B cell (primary cell): ENCODE measurements at regions not wholly inside any gene's neighbourhood (a gene's known extent, or its start where the extent isn't known, plus 50 kb on each side); places are given as distances from the start of the nearest gene placed in this dataset.

ENCODE experiments used
- ATAC-seq: fragments of 200-7000 bp; cut with Tn5 transposase; one replicate; pipeline ENCODE4 v1.10.0; 2021; ENCODE audit warnings: low read depth, mild to moderate bottlenecking, moderate number of reproducible peaks, moderate library complexity
- CTCF ChIA-PET: fragments of 350-600 bp; sonication (Branson Sonifier 250); formaldehyde crosslinking; loops from one replicate; lab custom pipeline; 2021; ENCODE audit warnings: antibody characterized with exemption, inconsistent platforms; lab: Charles Lee
- POLR2A ChIA-PET: fragments of 350-600 bp; sonication (Branson Sonifier 250); formaldehyde crosslinking; loops from one replicate; lab custom pipeline; 2021; ENCODE audit warnings: antibody characterized with exemption; lab: Charles Lee
- DNase-seq: peaks from one replicate; pipeline ENCODE4 v3.0.0; 2013
- H2AFZ ChIP-seq: 2 replicates; pipeline ENCODE4 v1.6.1; 2012; ENCODE audit warnings: mild to moderate bottlenecking, low read depth, low read length; ENCODE audit not compliant: insufficient read depth, poor library complexity, severe bottlenecking
- H3K27ac ChIP-seq, 2 donors: 1 replicate in 1 of 2; 2 replicates in 1 of 2; pipeline ENCODE4 v1.5.1; 2012 to 2013; ENCODE audit warnings: low read length in 2 of 2, mild to moderate bottlenecking in 2 of 2, moderate library complexity in 1 of 2
- H3K27me3 ChIP-seq, 4 experiments: fragments of 200-600 bp in 1 of 4; sonication (generic) in 1 of 4; replicated peaks in 1 of 4; 1 replicate in 2 of 4; 2 replicates in 2 of 4; pipeline versions ENCODE4 v1.6.1 to v1.7.0; 2013 to 2016; ENCODE audit warnings: low read length in 3 of 4, mild to moderate bottlenecking in 2 of 4, mixed read lengths in 1 of 4, moderate library complexity in 1 of 4; ENCODE audit not compliant: insufficient read depth in 4 of 4, control insufficient read depth in 3 of 4; ENCODE audit errors: control extremely low read depth in 1 of 4
- H3K36me3 ChIP-seq, 2 experiments: replicated peaks in 1 of 2; 1 replicate in 1 of 2; 2 replicates in 1 of 2; pipeline versions ENCODE4 v1.6.1 to v1.7.1; 2013; ENCODE audit warnings: low read length in 1 of 2; ENCODE audit not compliant: insufficient read depth in 2 of 2, control insufficient read depth in 1 of 2; ENCODE audit errors: control extremely low read depth in 1 of 2, extremely low read depth in 1 of 2
- H3K4me1 ChIP-seq, 2 donors: fragments of 200-600 bp in 1 of 2; sonication (generic) in 1 of 2; 1 replicate in 1 of 2; 2 replicates in 1 of 2; pipeline versions ENCODE4 v1.5.1 to v1.6.1; 2013 to 2017; ENCODE audit warnings: low read length in 2 of 2; ENCODE audit not compliant: control insufficient read depth in 2 of 2, insufficient read depth in 2 of 2
- H3K4me2 ChIP-seq: replicated peaks from 2 replicates; pipeline ENCODE3; 2012; ENCODE audit warnings: mild to moderate bottlenecking, low read depth, low read length; ENCODE audit not compliant: poor library complexity, severe bottlenecking
- H3K4me3 ChIP-seq, 5 experiments: fragments of 200-600 bp in 1 of 5; sonication (generic) in 1 of 5; 1 replicate in 3 of 5; 2 replicates in 2 of 5; pipeline versions ENCODE4 v1.5.1 to v1.7.0; 2011 to 2016; ENCODE audit warnings: low read length in 4 of 5, mild to moderate bottlenecking in 4 of 5, low read depth in 2 of 5, control low read depth in 1 of 5, moderate library complexity in 1 of 5; ENCODE audit not compliant: insufficient read depth in 1 of 5; ENCODE audit errors: control extremely low read depth in 1 of 5, extremely low read depth in 1 of 5
- H3K79me2 ChIP-seq: fragments of 200-600 bp; sonication (generic); one replicate; pipeline ENCODE4 v1.6.0; 2016; ENCODE audit warnings: low read length; ENCODE audit not compliant: control insufficient read depth, insufficient read depth
- H3K9ac ChIP-seq: fragments of 200-600 bp; sonication (generic); 2 replicates; pipeline ENCODE4 v1.6.1; 2017; ENCODE audit warnings: mild to moderate bottlenecking, low read length, moderate library complexity
- H3K9me3 ChIP-seq, 3 donors: one replicate each; pipeline versions ENCODE4 v1.6.1 to v1.7.1; 2013; ENCODE audit warnings: low read length in 2 of 3; ENCODE audit not compliant: control insufficient read depth in 2 of 3, insufficient read depth in 1 of 3; ENCODE audit errors: control extremely low read depth in 1 of 3
- H4K20me1 ChIP-seq: 2 replicates; pipeline ENCODE4 v1.6.0; 2012; ENCODE audit warnings: mild to moderate bottlenecking, low read length; ENCODE audit not compliant: insufficient read depth, control insufficient read depth, poor library complexity, severe bottlenecking
- H3K27ac Mint-ChIP-seq: one replicate; pipeline ENCODE4 v1.8.0; 2021; ENCODE audit warnings: mixed read lengths
- H3K27me3 Mint-ChIP-seq: one replicate; pipeline ENCODE4 v1.8.0; 2021; ENCODE audit warnings: mixed read lengths
- H3K4me1 Mint-ChIP-seq: one replicate; pipeline ENCODE4 v1.8.0; 2021; ENCODE audit warnings: mixed read lengths
- H3K4me3 Mint-ChIP-seq: one replicate; pipeline ENCODE4 v1.8.0; 2021; ENCODE audit warnings: mixed read lengths
- H3K9me3 Mint-ChIP-seq: one replicate; pipeline ENCODE4 v1.8.0; 2022; ENCODE audit warnings: mixed read lengths; ENCODE audit not compliant: insufficient read depth
- CTCF ChIP-seq: fragments of 200-600 bp; IDR thresholded peaks from one replicate; pipeline ENCODE4 v1.8.0; 2022; ENCODE audit warnings: antibody characterized with exemption, mild to moderate bottlenecking
- EZH2 ChIP-seq: IDR thresholded peaks from 2 replicates; pipeline ENCODE4 v1.6.1; 2012; ENCODE audit warnings: borderline replicate concordance, low read depth, mild to moderate bottlenecking, moderate library complexity, low read length; ENCODE audit not compliant: insufficient read depth, poor library complexity, severe bottlenecking
- WGBS: methylation state at CpG from one replicate; pipeline ENCODE4 v1.1.5; 2013; ENCODE audit warnings: missing lambda C conversion rate; ENCODE audit not compliant: insufficient coverage; 5-methylcytosine and 5-hydroxymethylcytosine counted together
- intact Hi-C: fragments of 100-400 bp; cut with micrococcal nuclease; formaldehyde crosslinking; loops from one replicate; pipeline ENCODE4 v1.10.0; 2022

- DNase-seq = no peak
- Histone ChIP-seq H3K4me3 (no peak overlapping the region), H4K20me1 (no peaks in the 10 kb centered on the region), H3K4me1 (no peaks in the 10 kb centered on the region), H3K27ac (no peak overlapping the region), H3K9ac (no peak overlapping the region), H3K4me2 (no peak overlapping the region), H2AFZ (no peak overlapping the region), H3K9me3 (no peaks in the 10 kb centered on the region), H3K27me3 (no peaks in the 10 kb centered on the region), H3K36me3 (no peaks in the 10 kb centered on the region), H3K79me2 (no peaks in the 10 kb centered on the region)
- intact Hi-C loops = no loop called here
- no peaks in the 10 kb centered on the region for H3K4me1 Mint-ChIP-seq
- H3K27me3 Mint-ChIP-seq = peaks cover 4% of the 10 kb centered on the region
- POLR2A ChIA-PET = no interaction called here
- no peak for ATAC-seq
- no peak overlapping the region for H3K27ac Mint-ChIP-seq
- CTCF ChIA-PET = no interaction called here
- 75% methylated on average over 1 of the region's 1 CpG for WGBS
- no peak for TF ChIP-seq CTCF
- TF ChIP-seq EZH2 = no peak
- no peak overlapping the region for H3K4me3 Mint-ChIP-seq
- H3K9me3 Mint-ChIP-seq = no peaks in the 10 kb centered on the region
Observed at GRCh38 chr3:144516589-144516988, 545.0 kb downstream of the DIPK2A start.

- Histone ChIP-seq H3K4me2 (no peak overlapping the region), H3K27me3 (no peaks in the 10 kb centered on the region), H3K9ac (no peak overlapping the region), H3K79me2 (no peaks in the 10 kb centered on the region), H3K27ac (no peak overlapping the region), H3K4me3 (no peak overlapping the region), H4K20me1 (no peaks in the 10 kb centered on the region), H3K4me1 (no peaks in the 10 kb centered on the region), H3K36me3 (no peaks in the 10 kb centered on the region), H3K9me3 (no peaks in the 10 kb centered on the region), H2AFZ (no peak overlapping the region)
- ChIA-PET POLR2A (no interaction called here), CTCF (no interaction called here)
- no peak for DNase-seq
- Mint-ChIP-seq H3K27me3 (peaks cover 4% of the 10 kb centered on the region), H3K27ac (no peak overlapping the region), H3K4me3 (no peak overlapping the region), H3K4me1 (no peaks in the 10 kb centered on the region), H3K9me3 (no peaks in the 10 kb centered on the region)
- TF ChIP-seq CTCF (no peak), EZH2 (no peak)
- intact Hi-C loops = no loop called here
- no CpG with 5 or more reads among the region's 1 CpG for WGBS
- ATAC-seq = no peak
Observed at GRCh38 chr3:144521131-144521530, 549.5 kb downstream of the DIPK2A start.
